HPDE6-E6E7 (cell line): ENCODE measurements at regions not wholly inside any gene's neighbourhood (a gene's known extent, or its start where the extent isn't known, plus 50 kb on each side); places are given as distances from the start of the nearest gene placed in this dataset.

Source experiments
- DNase-seq: peaks from one replicate; pipeline ENCODE4 v3.0.0; 2011; ENCODE audit warnings: missing footprints; ENCODE audit errors: extremely low spot score

- no peak for DNase-seq
Observed at GRCh38 chr13:21318891-21319532, 140.1 kb downstream of the ZDHHC20 start.

- no peak for DNase-seq
Observed at GRCh38 chr13:21319869-21320641, 139.0 kb downstream of the ZDHHC20 start.

- no peak for DNase-seq
Observed at GRCh38 chr13:21320642-21321034, 138.5 kb downstream of the ZDHHC20 start.

GRCh38 chr13:21321269-21321668, 137.8 kb downstream of the ZDHHC20 start:
- no peak for DNase-seq

DNA sequence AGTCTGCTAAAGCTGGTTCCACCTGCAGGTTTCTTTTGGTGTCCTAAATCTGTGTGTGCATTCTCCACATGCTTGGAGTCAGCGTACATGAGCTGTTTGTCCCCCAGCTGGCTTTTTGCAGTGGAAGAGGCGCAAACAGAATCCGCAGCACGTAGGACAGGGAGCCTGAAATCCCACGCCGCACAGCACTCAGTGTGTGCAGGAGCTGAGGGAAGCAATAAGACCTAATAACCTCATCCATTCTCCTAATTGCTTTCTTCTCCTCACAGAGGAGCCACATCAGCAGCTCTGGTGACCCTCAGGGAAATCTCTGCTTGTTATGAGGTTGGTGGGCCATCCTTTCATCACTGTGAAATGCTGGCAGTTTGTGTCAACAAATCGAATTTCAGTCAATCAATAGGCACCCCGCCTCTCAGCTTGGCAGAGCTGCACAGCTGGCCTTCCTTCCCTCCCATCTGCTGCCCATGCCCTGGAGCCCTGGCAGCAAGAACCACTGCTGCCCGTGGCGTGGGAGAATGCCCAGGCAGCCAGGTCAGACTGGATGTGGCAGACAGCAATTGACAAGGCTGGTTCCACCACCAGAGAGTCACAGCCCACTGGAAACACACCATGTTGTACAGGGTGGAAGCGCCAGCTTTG, 136.7 kb downstream of the ZDHHC20 start:
- no peak for DNase-seq
